OCI-M1 (cell line): ENCODE measurements at regions not wholly inside any gene's neighbourhood (a gene's known extent, or its start where the extent isn't known, plus 50 kb on each side); places are given as distances from the start of the nearest gene placed in this dataset.
"Not testable (repeated sequence)": the region's sequence is repeated elsewhere in the genome, so short reads cannot be mapped to it uniquely, and the experiment has no call there.

Source experiments
- DNase-seq: peaks from one replicate; lab custom pipeline; 2025; lab: John Stamatoyannopoulos, UW

DNA sequence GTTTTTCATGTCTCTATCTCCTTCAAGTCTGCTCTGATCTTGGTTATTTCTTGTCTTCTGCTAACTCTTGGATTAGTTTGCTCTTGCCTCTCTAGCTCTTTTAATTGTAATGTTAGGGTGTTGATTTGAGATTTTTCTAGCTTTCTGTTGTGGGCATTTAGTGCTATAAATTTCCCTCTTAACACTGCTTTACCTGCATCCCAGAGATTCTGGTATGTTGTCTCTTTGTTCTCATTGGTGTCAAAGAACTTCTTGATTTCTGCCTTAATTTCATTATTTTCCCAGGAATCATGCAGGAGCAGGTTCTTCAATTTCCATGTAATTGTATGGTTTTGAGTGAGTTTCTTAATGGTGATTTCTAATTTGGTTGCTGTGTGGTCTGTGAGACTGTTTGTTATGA lies 128.5 kb upstream of the ZNF267 start:
- not testable (repeated sequence) for DNase-seq

- DNase-seq: no peak
Observed at GRCh38 chr16:31745900-31746299, 127.7 kb upstream of the ZNF267 start.

GRCh38 chr16:31754998-31755615 lies 118.5 kb upstream of the ZNF267 start:
- peak; percentile 25 for DNase-seq

GRCh38 chr16:31764103-31764502 lies 109.5 kb upstream of the ZNF267 start:
- no peak for DNase-seq

DNA sequence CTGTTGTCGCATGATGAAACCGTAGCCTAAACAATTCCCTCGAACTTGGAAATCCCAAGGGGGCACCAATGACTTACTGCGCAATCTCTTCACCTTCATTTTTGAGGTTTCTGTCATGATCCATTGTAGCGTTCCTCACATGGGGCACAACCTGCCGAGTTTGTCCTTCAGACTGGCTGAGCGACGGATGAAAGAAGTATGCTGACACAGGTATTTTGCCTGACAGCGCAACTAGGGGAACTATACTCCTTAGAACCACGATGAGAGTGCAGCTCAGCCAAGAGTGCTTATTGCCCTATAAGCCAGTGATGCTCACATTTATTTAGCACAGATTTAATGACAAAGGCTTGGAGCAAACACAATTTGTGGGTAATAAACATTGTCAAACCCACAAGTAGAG lies 106.3 kb upstream of the ZNF267 start:
- DNase-seq: no peak

- no peak for DNase-seq
Observed at GRCh38 chr16:31780342-31780741, 93.3 kb upstream of the ZNF267 start.

DNA sequence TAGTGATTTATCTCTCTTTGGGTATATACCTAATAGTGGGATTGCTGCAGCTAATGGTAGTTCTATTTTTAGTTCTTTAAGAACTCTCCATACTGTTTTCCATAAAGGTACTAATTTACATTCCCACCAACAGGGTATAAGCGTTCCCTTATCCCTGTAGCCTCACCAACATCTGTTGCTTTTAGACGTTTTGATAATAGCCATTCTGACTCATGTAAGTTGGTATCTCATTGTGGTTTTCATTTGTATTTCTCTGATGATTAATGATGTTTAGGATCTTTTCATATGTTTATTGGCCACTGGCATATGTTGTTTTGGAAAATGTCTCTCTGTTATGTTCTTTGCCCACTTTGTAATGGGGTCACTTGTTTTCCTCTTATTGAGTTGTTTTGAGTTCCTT lies 88.5 kb upstream of the ZNF267 start:
- peak; percentile 31 for DNase-seq

GRCh38 chr16:31807086-31807485 lies 66.5 kb upstream of the ZNF267 start:
- DNase-seq: no peak

GRCh38 chr16:31810863-31811262 lies 62.7 kb upstream of the ZNF267 start:
- DNase-seq: no peak

GRCh38 chr16:31816141-31816540 lies 57.5 kb upstream of the ZNF267 start:
- not testable (repeated sequence) for DNase-seq

- DNase-seq: no peak
Observed at GRCh38 chr16:31819386-31819785, 54.2 kb upstream of the ZNF267 start.

- DNase-seq: no peak
Observed at GRCh38 chr16:31819948-31820347, 53.7 kb upstream of the ZNF267 start.
